A673 (cell line): ENCODE measurements at regions not wholly inside any gene's neighbourhood (a gene's known extent, or its start where the extent isn't known, plus 50 kb on each side); places are given as distances from the start of the nearest gene placed in this dataset.

ENCODE experiments used
- BruUV-seq: library from RNA; stranded (reverse); fragments of 400-500 nt; replicated peaks from 2 replicates; lab custom pipeline; 2021; lab: Mats Ljungman, UMichigan
- CTCF ChIA-PET: fragments of 300-600 bp; sonication (Branson Sonifier 250); formaldehyde crosslinking; loops from one replicate; lab custom pipeline; 2022; ENCODE audit warnings: antibody characterized with exemption; lab: Charles Lee
- POLR2A ChIA-PET: fragments of 300-600 bp; sonication (Branson Sonifier 250); formaldehyde crosslinking; loops from one replicate; lab custom pipeline; 2022; ENCODE audit warnings: antibody characterized with exemption; ENCODE audit not compliant: low non-redundant PET; lab: Charles Lee
- DNase-seq: peaks from one replicate; pipeline ENCODE4 v3.0.0-alpha.2; 2015; ENCODE audit warnings: low spot score
- H3K27ac ChIP-seq: fragments of 200-600 bp; sonication (generic); 2 replicates; pipeline ENCODE4 v1.5.1; 2016; ENCODE audit warnings: mixed run types, low read depth, mild to moderate bottlenecking, mixed read lengths, antibody characterized with exemption, low read length; ENCODE audit not compliant: poor library complexity, severe bottlenecking
- H3K27me3 ChIP-seq: fragments of 200-600 bp; sonication (generic); replicated peaks from 2 replicates; pipeline ENCODE4 v1.6.1; 2017; ENCODE audit warnings: mixed run types, low read depth, mild to moderate bottlenecking, mixed read lengths, antibody characterized with exemption, low read length; ENCODE audit not compliant: insufficient read depth, poor library complexity
- H3K36me3 ChIP-seq: fragments of 200-600 bp; sonication (generic); 2 replicates; pipeline ENCODE4 v1.6.1; 2016; ENCODE audit warnings: mixed run types, mild to moderate bottlenecking, mixed read lengths, antibody characterized with exemption, low read length; ENCODE audit not compliant: insufficient read depth, poor library complexity, severe bottlenecking
- H3K4me1 ChIP-seq: fragments of 200-600 bp; sonication (generic); 2 replicates; pipeline ENCODE4 v1.6.1; 2017; ENCODE audit warnings: mixed run types, mild to moderate bottlenecking, mixed read lengths, antibody characterized with exemption, low read length; ENCODE audit not compliant: insufficient read depth, poor library complexity, severe bottlenecking
- H3K4me3 ChIP-seq: fragments of 200-600 bp; sonication (generic); 2 replicates; pipeline ENCODE4 v1.5.1; 2016; ENCODE audit warnings: low read depth, mixed run types, mild to moderate bottlenecking, mixed read lengths, low read length; ENCODE audit not compliant: poor library complexity, severe bottlenecking
- H3K9me3 ChIP-seq: fragments of 200-600 bp; sonication (generic); 2 replicates; pipeline ENCODE4 v1.6.1; 2016; ENCODE audit warnings: mixed run types, low read depth, mild to moderate bottlenecking, mixed read lengths, antibody characterized with exemption, low read length; ENCODE audit not compliant: poor library complexity, severe bottlenecking
- EZH2 ChIP-seq: fragments of 200-600 bp; sonication (generic); IDR thresholded peaks from 2 replicates; pipeline ENCODE4 v1.6.1; 2017; ENCODE audit warnings: borderline replicate concordance, low read depth, mild to moderate bottlenecking, mixed read lengths, antibody characterized with exemption, low read length; ENCODE audit not compliant: poor library complexity, severe bottlenecking
- intact Hi-C: fragments of 100-400 bp; cut with micrococcal nuclease; formaldehyde crosslinking; loops from one replicate; pipeline ENCODE4 v1.10.0; 2022; ENCODE audit not compliant: unreplicated experiment
- TF ChIP-seq, protein P1 (sequence below): fragments of 300-800, 200-600 bp; sonication (generic); conservative IDR thresholded peaks from 2 replicates; pipeline ENCODE4 v1.5.1; 2017; ENCODE audit warnings: low read depth, mild to moderate bottlenecking, antibody characterized with exemption, low read length, moderate library complexity, mixed read lengths

DNA sequence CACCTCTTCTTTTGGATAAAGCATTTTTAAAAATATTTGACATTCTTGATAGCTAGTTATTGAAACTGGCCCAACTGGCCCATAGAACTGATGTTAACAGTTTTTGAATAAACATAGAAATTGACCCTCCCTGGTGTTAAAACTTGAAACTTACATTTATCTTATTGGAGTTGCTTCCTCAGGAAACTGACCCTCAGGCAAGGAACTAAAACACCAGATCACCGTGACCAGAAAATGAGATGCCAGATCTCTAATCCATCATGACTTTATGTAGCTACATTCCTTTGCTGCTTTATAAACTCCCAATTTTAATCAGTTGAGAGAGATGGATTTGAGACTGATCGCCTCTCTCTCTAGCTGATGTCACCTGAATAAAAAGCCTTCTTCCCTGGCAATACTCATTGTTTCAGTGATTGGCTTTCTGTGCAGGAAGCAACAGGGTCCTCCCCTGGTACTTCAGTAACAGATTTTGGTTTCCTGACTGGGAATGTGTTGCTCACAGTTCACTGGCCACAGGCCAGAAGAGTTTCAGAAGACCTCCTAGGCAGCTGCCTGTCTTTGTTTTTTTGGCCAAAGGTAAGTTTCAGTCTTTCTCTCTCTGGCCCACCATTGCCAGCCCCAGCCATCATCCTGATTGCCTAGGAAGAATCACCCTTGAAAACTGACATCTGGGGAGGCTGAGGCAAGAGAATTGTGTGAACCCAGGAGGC, 212.4 kb downstream of the DTWD2 start:
- intact Hi-C loops = no loop called here
- TF ChIP-seq, protein P1, sequence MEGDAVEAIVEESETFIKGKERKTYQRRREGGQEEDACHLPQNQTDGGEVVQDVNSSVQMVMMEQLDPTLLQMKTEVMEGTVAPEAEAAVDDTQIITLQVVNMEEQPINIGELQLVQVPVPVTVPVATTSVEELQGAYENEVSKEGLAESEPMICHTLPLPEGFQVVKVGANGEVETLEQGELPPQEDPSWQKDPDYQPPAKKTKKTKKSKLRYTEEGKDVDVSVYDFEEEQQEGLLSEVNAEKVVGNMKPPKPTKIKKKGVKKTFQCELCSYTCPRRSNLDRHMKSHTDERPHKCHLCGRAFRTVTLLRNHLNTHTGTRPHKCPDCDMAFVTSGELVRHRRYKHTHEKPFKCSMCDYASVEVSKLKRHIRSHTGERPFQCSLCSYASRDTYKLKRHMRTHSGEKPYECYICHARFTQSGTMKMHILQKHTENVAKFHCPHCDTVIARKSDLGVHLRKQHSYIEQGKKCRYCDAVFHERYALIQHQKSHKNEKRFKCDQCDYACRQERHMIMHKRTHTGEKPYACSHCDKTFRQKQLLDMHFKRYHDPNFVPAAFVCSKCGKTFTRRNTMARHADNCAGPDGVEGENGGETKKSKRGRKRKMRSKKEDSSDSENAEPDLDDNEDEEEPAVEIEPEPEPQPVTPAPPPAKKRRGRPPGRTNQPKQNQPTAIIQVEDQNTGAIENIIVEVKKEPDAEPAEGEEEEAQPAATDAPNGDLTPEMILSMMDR = no peak
- no peak for TF ChIP-seq EZH2
- Histone ChIP-seq H3K27me3 (no peaks in the 10 kb centered on the region), H3K9me3 (no peaks in the 10 kb centered on the region), H3K4me1 (no peaks in the 10 kb centered on the region), H3K36me3 (no peaks in the 10 kb centered on the region), H3K4me3 (no peak overlapping the region), H3K27ac (no peak overlapping the region)
- BruUV-seq = no TSS peak
- POLR2A ChIA-PET = no interaction called here
- DNase-seq = no peak
- CTCF ChIA-PET = no interaction called here

DNA sequence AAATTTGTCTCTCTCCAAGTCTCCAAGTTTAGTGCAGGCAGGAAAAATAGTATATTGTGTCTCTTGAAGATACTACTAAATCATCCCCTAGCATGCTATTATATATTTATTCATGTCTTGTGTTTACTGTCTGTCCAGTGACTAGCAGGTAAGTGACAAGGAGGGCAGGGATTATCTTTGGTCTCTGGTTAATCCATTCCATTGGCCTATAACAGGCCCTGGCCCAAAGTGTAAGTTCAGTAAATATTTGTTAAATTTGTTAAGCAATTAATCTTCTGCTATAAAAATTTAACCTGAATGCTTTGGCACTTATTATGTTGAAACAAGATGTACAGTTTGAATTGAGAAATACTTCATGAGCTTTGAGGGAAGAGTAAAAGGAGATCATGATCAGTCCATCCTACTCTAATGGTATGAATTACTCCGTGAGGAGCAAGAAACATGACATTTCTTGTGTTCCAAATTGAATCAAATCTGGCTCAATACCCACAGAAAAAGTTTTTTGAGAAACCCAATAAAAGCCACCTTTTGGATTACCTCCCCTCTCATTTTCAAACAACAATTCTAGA, 219.7 kb downstream of the DTWD2 start:
- ChIA-PET CTCF (no interaction called here), POLR2A (no interaction called here)
- no TSS peak for BruUV-seq
- no peak overlapping the region for H3K27ac ChIP-seq
- intact Hi-C loops = no loop called here
- H3K9me3 ChIP-seq = no peaks in the 10 kb centered on the region
- H3K4me3 ChIP-seq = no peak overlapping the region
- DNase-seq = no peak
- H3K4me1 ChIP-seq = no peaks in the 10 kb centered on the region
- TF ChIP-seq, protein P1 = no peak
- TF ChIP-seq EZH2 = no peak
- no peaks in the 10 kb centered on the region for H3K27me3 ChIP-seq
- no peaks in the 10 kb centered on the region for H3K36me3 ChIP-seq

DNA sequence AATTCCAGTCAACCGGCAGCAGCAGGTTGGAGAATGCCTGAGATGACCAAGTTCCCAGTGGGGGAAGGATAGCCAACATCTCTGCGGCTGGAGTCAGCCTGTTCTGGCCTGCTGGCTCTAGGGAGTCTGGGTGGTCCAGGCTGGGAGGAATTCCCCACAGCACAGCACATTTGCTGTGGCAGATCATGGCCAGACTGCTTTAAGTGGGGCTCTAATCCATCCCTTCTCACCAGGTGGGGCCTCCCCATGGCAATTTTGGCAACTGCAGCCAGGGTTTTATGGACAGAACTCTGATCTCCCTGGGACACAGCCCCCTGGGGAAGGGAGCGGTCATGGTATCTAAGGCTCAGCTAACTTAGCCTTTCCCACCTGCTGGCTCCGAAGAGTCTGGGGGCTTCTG, 226.1 kb downstream of the DTWD2 start:
- DNase-seq = no peak
- POLR2A ChIA-PET = no interaction called here

More for the DNA sequence above, 226.1 kb downstream of the DTWD2 start:
- Histone ChIP-seq H3K27ac (no peak overlapping the region), H3K4me1 (no peaks in the 10 kb centered on the region), H3K9me3 (no peaks in the 10 kb centered on the region), H3K4me3 (no peak overlapping the region), H3K27me3 (no peaks in the 10 kb centered on the region), H3K36me3 (no peaks in the 10 kb centered on the region)
- TF ChIP-seq, protein P1 = no peak
- TF ChIP-seq EZH2 = no peak
- no TSS peak for BruUV-seq
- intact Hi-C loops = no loop called here
- CTCF ChIA-PET = no interaction called here
